ENCODE measurements at regions not wholly inside any gene's neighbourhood (a gene's known extent, or its start where the extent isn't known, plus 50 kb on each side); places are given as distances from the start of the nearest gene placed in this dataset.

- TF ChIP-seq CTCF (IDR thresholded peaks at IDR 0.05) = no peak
- Mint-ChIP-seq H3K27ac (no peak overlapping the region), H3K36me3 (ENCODE audit: low read depth) (no peaks in the 10 kb centered on the region), H3K4me1 (ENCODE audit: low read depth) (no peaks in the 10 kb centered on the region), H3K27me3 (no peaks in the 10 kb centered on the region), H3K9me3 (peaks cover 11% of the 10 kb centered on the region), H3K4me3 (no peak overlapping the region)
- CTCF ChIA-PET = no interaction called here
- DNase-seq = no peak
- intact Hi-C loops (cut with micrococcal nuclease) = no loop called here
- POLR2A ChIA-PET = no interaction called here
- ATAC-seq = no peak
Observed at GRCh38 chr3:31039145-31039544, 144.7 kb upstream of the GADL1 start.

GRCh38 chr3:31041161-31041978 lies 146.9 kb upstream of the GADL1 start:
- Mint-ChIP-seq H3K27me3 (no peaks in the 10 kb centered on the region), H3K27ac (no peak overlapping the region), H3K9me3 (peaks cover 11% of the 10 kb centered on the region), H3K4me1 (ENCODE audit: low read depth) (no peaks in the 10 kb centered on the region), H3K4me3 (no peak overlapping the region), H3K36me3 (ENCODE audit: low read depth) (no peaks in the 10 kb centered on the region)
- no peak for TF ChIP-seq CTCF (IDR thresholded peaks at IDR 0.05)
- intact Hi-C loops (cut with micrococcal nuclease) = no loop called here
- CTCF ChIA-PET = no interaction called here
- ATAC-seq (no peak), DNase-seq (no peak)
- POLR2A ChIA-PET = no interaction called here

- DNase-seq = peak; percentile 7
- H3K4me3 Mint-ChIP-seq = no peak overlapping the region
- peaks cover 11% of the 10 kb centered on the region for H3K9me3 Mint-ChIP-seq
- H3K27me3 Mint-ChIP-seq = no peaks in the 10 kb centered on the region
- ChIA-PET POLR2A (no interaction called here), CTCF (interaction anchor here (0.6 kb wide), 1 partner anchor 81 kb away, joined by 3 read pairs; no protein-coding TSS in a partner anchor)
- no peak for TF ChIP-seq CTCF (IDR thresholded peaks at IDR 0.05)
- intact Hi-C loops (cut with micrococcal nuclease) = no loop called here
- peak; percentile 39 for ATAC-seq
- no peaks in the 10 kb centered on the region for H3K36me3 Mint-ChIP-seq (ENCODE audit: low read depth)
- no peaks in the 10 kb centered on the region for H3K4me1 Mint-ChIP-seq (ENCODE audit: low read depth)
- no peak overlapping the region for H3K27ac Mint-ChIP-seq
Observed at GRCh38 chr3:31043184-31043819, 148.8 kb upstream of the GADL1 start.

- CTCF ChIA-PET = no interaction called here
- Mint-ChIP-seq H3K4me1 (ENCODE audit: low read depth) (peaks cover 4% of the 10 kb centered on the region), H3K27me3 (peaks cover 2% of the 10 kb centered on the region), H3K4me3 (no peak overlapping the region), H3K36me3 (ENCODE audit: low read depth) (no peaks in the 10 kb centered on the region), H3K27ac (no peak overlapping the region), H3K9me3 (peaks cover 10% of the 10 kb centered on the region)
- no peak for DNase-seq
- TF ChIP-seq CTCF (IDR thresholded peaks at IDR 0.05) = no peak
- ATAC-seq = no peak
- POLR2A ChIA-PET = no interaction called here
- intact Hi-C loops (cut with micrococcal nuclease) = no loop called here
Observed at GRCh38 chr3:31047673-31048072, 153.2 kb upstream of the GADL1 start.

GRCh38 chr3:31048143-31048542 lies 153.7 kb upstream of the GADL1 start:
- no peak for TF ChIP-seq CTCF (IDR thresholded peaks at IDR 0.05)
- ChIA-PET POLR2A (no interaction called here), CTCF (no interaction called here)
- Mint-ChIP-seq H3K9me3 (peaks cover 6% of the 10 kb centered on the region), H3K36me3 (ENCODE audit: low read depth) (no peaks in the 10 kb centered on the region), H3K4me3 (no peak overlapping the region), H3K27me3 (peaks cover 2% of the 10 kb centered on the region), H3K4me1 (ENCODE audit: low read depth) (peaks cover 4% of the 10 kb centered on the region), H3K27ac (no peak overlapping the region)
- DNase-seq (no peak), ATAC-seq (no peak)
- intact Hi-C loops (cut with micrococcal nuclease) = no loop called here
